GM23338 (cell line): ENCODE measurements at regions not wholly inside any gene's neighbourhood (a gene's known extent, or its start where the extent isn't known, plus 50 kb on each side); places are given as distances from the start of the nearest gene placed in this dataset.

Experiments used
- ATAC-seq: fragments of 200-7000 bp; cut with Tn5 transposase; 3 replicates; pipeline ENCODE4 v1.9.1; 2020
- DNase-seq: peaks from one replicate; pipeline ENCODE4 v3.0.0-alpha.2; 2015; ENCODE audit warnings: low spot score
- H2AFZ ChIP-seq: fragments of 200-600 bp; sonication (generic); 2 replicates; pipeline ENCODE4 v1.8.0; 2016; ENCODE audit warnings: antibody characterized with exemption, mild to moderate bottlenecking, moderate library complexity
- H3F3A ChIP-seq: fragments of 200-600 bp; sonication (generic); replicated peaks from 2 replicates; pipeline ENCODE4 v1.8.0; 2017; ENCODE audit warnings: antibody characterized with exemption, mixed run types, low read depth
- H3K27ac ChIP-seq: fragments of 200-600 bp; sonication (generic); 2 replicates; pipeline ENCODE4 v1.6.1; 2016; ENCODE audit warnings: low read depth
- H3K27me3 ChIP-seq: fragments of 200-600 bp; sonication (generic); 2 replicates; pipeline ENCODE4 v1.8.0; 2016; ENCODE audit warnings: mild to moderate bottlenecking, mixed run types, moderate library complexity; ENCODE audit not compliant: insufficient read depth
- H3K36me3 ChIP-seq: fragments of 200-600 bp; sonication (generic); 2 replicates; pipeline ENCODE4 v1.8.0; 2016; ENCODE audit warnings: mild to moderate bottlenecking; ENCODE audit not compliant: insufficient read depth
- H3K4me1 ChIP-seq: fragments of 200-600 bp; sonication (generic); 2 replicates; pipeline ENCODE4 v1.8.0; 2016; ENCODE audit warnings: mild to moderate bottlenecking, moderate library complexity; ENCODE audit not compliant: insufficient read depth
- H3K4me2 ChIP-seq: fragments of 200-600 bp; sonication (generic); 2 replicates; pipeline ENCODE4 v1.7.1; 2017; ENCODE audit warnings: mixed run types
- H3K4me3 ChIP-seq: fragments of 200-600 bp; sonication (generic); 2 replicates; pipeline ENCODE4 v1.6.1; 2016; ENCODE audit warnings: mixed run types
- H3K79me2 ChIP-seq: fragments of 200-600 bp; sonication (generic); replicated peaks from 2 replicates; pipeline ENCODE4 v1.8.0; 2017; ENCODE audit warnings: mild to moderate bottlenecking; ENCODE audit not compliant: insufficient read depth
- H3K9me2 ChIP-seq: fragments of 200-600 bp; sonication (generic); 2 replicates; pipeline ENCODE4 v1.8.0; 2017; ENCODE audit not compliant: insufficient read depth
- H4K20me1 ChIP-seq: fragments of 200-600 bp; sonication (generic); replicated peaks from 2 replicates; pipeline ENCODE4 v1.8.0; 2017; ENCODE audit warnings: mild to moderate bottlenecking; ENCODE audit not compliant: insufficient read depth
- H3K27ac Mint-ChIP-seq: 2 replicates; pipeline ENCODE4 v1.8.0; 2020; ENCODE audit warnings: inconsistent platforms, mild to moderate bottlenecking, moderate library complexity, mixed read lengths
- H3K27me3 Mint-ChIP-seq: 3 replicates; pipeline ENCODE4 v1.8.0; 2022; ENCODE audit warnings: low read depth, mild to moderate bottlenecking, moderate library complexity, mixed read lengths, inconsistent platforms; ENCODE audit not compliant: insufficient read depth, poor library complexity
- H3K36me3 Mint-ChIP-seq: 3 replicates; pipeline ENCODE4 v1.8.0; 2021; ENCODE audit warnings: low read depth, mild to moderate bottlenecking, inconsistent platforms, moderate library complexity, mixed read lengths
- H3K4me1 Mint-ChIP-seq: 3 replicates; pipeline ENCODE4 v1.8.0; 2020; ENCODE audit warnings: mild to moderate bottlenecking, inconsistent platforms, mixed read lengths
- H3K4me3 Mint-ChIP-seq: 3 replicates; pipeline ENCODE4 v1.8.0; 2021; ENCODE audit warnings: moderate library complexity, mild to moderate bottlenecking, inconsistent platforms, mixed read lengths
- H3K9me3 Mint-ChIP-seq: 3 replicates; pipeline ENCODE4 v1.8.0; 2020; ENCODE audit warnings: moderate library complexity, mild to moderate bottlenecking, inconsistent platforms, mixed read lengths
- ETS1 ChIP-seq: IDR thresholded peaks from 2 replicates; pipeline ENCODE4 v1.6.1; 2016; ENCODE audit warnings: antibody characterized with exemption
- EZH2 ChIP-seq: fragments of 200-600 bp; sonication (generic); IDR thresholded peaks from one replicate; pipeline ENCODE4 v1.8.0; 2017; ENCODE audit warnings: antibody characterized with exemption, mild to moderate bottlenecking, low read depth; ENCODE audit not compliant: unreplicated experiment
- EZH2phosphoT487 ChIP-seq: fragments of 200-600 bp; sonication (generic); IDR thresholded peaks from one replicate; pipeline ENCODE4 v1.8.1; 2018; ENCODE audit warnings: antibody characterized with exemption; ENCODE audit not compliant: unreplicated experiment
- JUNB ChIP-seq: IDR thresholded peaks from one replicate; pipeline ENCODE4 v1.6.1; 2016; ENCODE audit warnings: antibody characterized with exemption; ENCODE audit not compliant: unreplicated experiment
- NANOG ChIP-seq: IDR thresholded peaks from 2 replicates; pipeline ENCODE4 v1.6.1; 2016; ENCODE audit warnings: antibody characterized with exemption, borderline replicate concordance
- REST ChIP-seq: IDR thresholded peaks from one replicate; pipeline ENCODE4 v1.6.1; 2018; ENCODE audit warnings: antibody characterized with exemption; ENCODE audit not compliant: unreplicated experiment
- ZNF114 ChIP-seq: fragments of 250-450 bp; sonication (Bioruptor Pico); IDR thresholded peaks from 2 replicates; pipeline ENCODE4 v1.5.0; 2020; ENCODE audit warnings: mild to moderate bottlenecking, moderate library complexity
- ZNF331 ChIP-seq: fragments of 250-450 bp; sonication (Bioruptor Pico); IDR thresholded peaks from 2 replicates; pipeline ENCODE4 v1.5.0; 2020; ENCODE audit warnings: low read depth, mild to moderate bottlenecking, moderate library complexity
- ZNF462 ChIP-seq: fragments of 250-450 bp; sonication (Bioruptor Pico); IDR thresholded peaks from 2 replicates; pipeline ENCODE4 v1.5.0; 2020; ENCODE audit warnings: mild to moderate bottlenecking, moderate library complexity
- TF ChIP-seq, protein P1 (sequence below), 2 experiments: fragments of 200-600 bp in 1 of 2; sonication (generic) in 1 of 2; conservative IDR thresholded peaks; 2 replicates each; pipeline versions ENCODE4 v1.5.1 to v1.6.1; 2016 to 2017; ENCODE audit warnings: antibody characterized with exemption in 2 of 2, low read depth in 2 of 2, mild to moderate bottlenecking in 2 of 2, moderate library complexity in 1 of 2

GRCh38 chr15:70531576-70531975, 231.8 kb downstream of the UACA start:
- Histone ChIP-seq H4K20me1 (no peaks in the 10 kb centered on the region), H3K27me3 (no peaks in the 10 kb centered on the region), H3F3A (no peaks in the 10 kb centered on the region), H3K36me3 (no peaks in the 10 kb centered on the region), H3K27ac (no peak overlapping the region), H3K4me1 (peaks cover 7% of the 10 kb centered on the region; the same call in 1 of the 2 replicates), H3K4me2 (no peak overlapping the region), H3K4me3 (no peak overlapping the region), H3K79me2 (no peaks in the 10 kb centered on the region), H2AFZ (no peak overlapping the region), H3K9me2 (0 out of 2 replicates have a peak, but pooled peaks cover 2% of the 10 kb centered on the region)
- no peak for ATAC-seq
- DNase-seq: no peak
- Mint-ChIP-seq H3K27me3 (peaks cover 6% of the 10 kb centered on the region), H3K27ac (no peak overlapping the region), H3K4me1 (peaks cover 26% of the 10 kb centered on the region), H3K36me3 (no peaks in the 10 kb centered on the region), H3K4me3 (no peak overlapping the region), H3K9me3 (no peaks in the 10 kb centered on the region; the same call in 2 of the 3 replicates)
- no peak for TF ChIP-seq NANOG
- TF ChIP-seq, protein P1, sequence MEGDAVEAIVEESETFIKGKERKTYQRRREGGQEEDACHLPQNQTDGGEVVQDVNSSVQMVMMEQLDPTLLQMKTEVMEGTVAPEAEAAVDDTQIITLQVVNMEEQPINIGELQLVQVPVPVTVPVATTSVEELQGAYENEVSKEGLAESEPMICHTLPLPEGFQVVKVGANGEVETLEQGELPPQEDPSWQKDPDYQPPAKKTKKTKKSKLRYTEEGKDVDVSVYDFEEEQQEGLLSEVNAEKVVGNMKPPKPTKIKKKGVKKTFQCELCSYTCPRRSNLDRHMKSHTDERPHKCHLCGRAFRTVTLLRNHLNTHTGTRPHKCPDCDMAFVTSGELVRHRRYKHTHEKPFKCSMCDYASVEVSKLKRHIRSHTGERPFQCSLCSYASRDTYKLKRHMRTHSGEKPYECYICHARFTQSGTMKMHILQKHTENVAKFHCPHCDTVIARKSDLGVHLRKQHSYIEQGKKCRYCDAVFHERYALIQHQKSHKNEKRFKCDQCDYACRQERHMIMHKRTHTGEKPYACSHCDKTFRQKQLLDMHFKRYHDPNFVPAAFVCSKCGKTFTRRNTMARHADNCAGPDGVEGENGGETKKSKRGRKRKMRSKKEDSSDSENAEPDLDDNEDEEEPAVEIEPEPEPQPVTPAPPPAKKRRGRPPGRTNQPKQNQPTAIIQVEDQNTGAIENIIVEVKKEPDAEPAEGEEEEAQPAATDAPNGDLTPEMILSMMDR (conservative IDR thresholded peaks at IDR 0.05; ENCODE audit: low read depth in 2 of 2): no peak
- TF ChIP-seq EZH2phosphoT487: no peak

DNA sequence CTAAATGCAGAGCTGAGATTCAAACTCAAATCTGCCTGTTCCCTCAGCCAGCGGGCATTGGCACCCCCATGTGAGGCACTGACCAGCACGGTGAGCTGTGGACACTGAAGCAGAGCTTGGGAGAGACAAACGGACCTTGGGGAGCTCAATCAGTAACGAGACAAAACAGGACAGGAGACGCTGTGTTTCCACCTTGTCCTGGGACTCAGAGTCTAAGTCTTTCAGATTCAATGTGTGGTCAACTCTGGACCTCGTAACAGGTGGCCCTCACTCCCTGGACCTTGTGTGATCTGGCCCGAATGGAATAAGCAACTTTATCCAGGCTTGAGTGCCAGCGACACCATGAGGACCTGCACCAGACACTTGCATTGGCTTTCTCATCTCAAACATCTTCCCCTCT, 232.5 kb downstream of the UACA start:
- Histone ChIP-seq H3K4me3 (no peak overlapping the region), H3K79me2 (no peaks in the 10 kb centered on the region), H3K4me2 (no peak overlapping the region), H3K36me3 (no peaks in the 10 kb centered on the region), H2AFZ (no peak overlapping the region), H3F3A (no peaks in the 10 kb centered on the region), H3K9me2 (0 out of 2 replicates have a peak, but pooled peaks cover 2% of the 10 kb centered on the region), H3K4me1 (peaks cover under 1% of the 10 kb centered on the region; the same call in 1 of the 2 replicates), H4K20me1 (no peaks in the 10 kb centered on the region), H3K27me3 (no peaks in the 10 kb centered on the region), H3K27ac (no peak overlapping the region)
- peaks cover 25% of the 10 kb centered on the region for H3K4me1 Mint-ChIP-seq
- no peaks in the 10 kb centered on the region for H3K36me3 Mint-ChIP-seq
- no peak overlapping the region for H3K27ac Mint-ChIP-seq
- H3K4me3 Mint-ChIP-seq: no peak overlapping the region
- ATAC-seq (no peak), DNase-seq (no peak)
- no peaks in the 10 kb centered on the region; the same call in 2 of the 3 replicates for H3K9me3 Mint-ChIP-seq
- H3K27me3 Mint-ChIP-seq: peaks cover 5% of the 10 kb centered on the region
- TF ChIP-seq ZNF114 (CRISPR knock-in tag) (no peak), EZH2 (no peak), ETS1 (no peak), ZNF462 (CRISPR knock-in tag) (no peak), REST (no peak), ZNF331 (no peak), JUNB (no peak)
